Adrenal gland (tissue), 5 donors: ENCODE measurements at regions not wholly inside any gene's neighbourhood (a gene's known extent, or its start where the extent isn't known, plus 50 kb on each side); places are given as distances from the start of the nearest gene placed in this dataset.

ENCODE experiments used
- POLR2A ChIP-seq, 2 donors: fragments of 450-650 bp; IDR thresholded peaks; one replicate each; pipeline ENCODE4 v1.6.1; 2017; ENCODE audit warnings: antibody characterized with exemption in 2 of 2, mild to moderate bottlenecking in 2 of 2, moderate library complexity in 1 of 2
- TF ChIP-seq, protein P1 (sequence below), 6 experiments: fragments of 450-650 bp in 4 of 6; fragments of 200-600 bp in 2 of 6; sonication (generic) in 1 of 6; IDR thresholded peaks; 1 replicate in 5 of 6; 2 replicates in 1 of 6; pipeline versions ENCODE4 v1.5.1 to v1.8.0; 2016 to 2021; ENCODE audit warnings: antibody characterized with exemption in 6 of 6, mild to moderate bottlenecking in 2 of 6, moderate library complexity in 1 of 6
- donor health status: DM: no; HTN: no; CAD: no.

DNA sequence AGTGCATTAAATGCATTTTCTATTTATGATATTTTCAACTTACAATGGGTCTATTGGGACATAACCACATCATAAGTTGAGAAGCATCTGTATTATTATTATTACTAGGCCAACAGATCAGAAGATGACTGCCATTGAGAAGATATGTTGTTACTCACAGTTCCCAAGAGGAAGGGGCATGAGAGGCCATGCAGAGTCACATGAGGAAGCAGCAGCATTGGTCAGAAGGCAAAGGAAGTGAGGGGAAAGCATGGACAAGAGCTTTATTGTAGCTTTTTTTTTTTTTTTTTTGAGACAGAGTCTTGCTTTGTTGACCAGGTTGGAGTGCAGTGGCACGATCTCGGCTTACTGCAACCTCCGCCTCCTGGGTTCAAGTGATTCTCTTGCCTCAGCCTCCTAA lies 66.2 kb upstream of the LCLAT1 start:
- TF ChIP-seq, protein P1, sequence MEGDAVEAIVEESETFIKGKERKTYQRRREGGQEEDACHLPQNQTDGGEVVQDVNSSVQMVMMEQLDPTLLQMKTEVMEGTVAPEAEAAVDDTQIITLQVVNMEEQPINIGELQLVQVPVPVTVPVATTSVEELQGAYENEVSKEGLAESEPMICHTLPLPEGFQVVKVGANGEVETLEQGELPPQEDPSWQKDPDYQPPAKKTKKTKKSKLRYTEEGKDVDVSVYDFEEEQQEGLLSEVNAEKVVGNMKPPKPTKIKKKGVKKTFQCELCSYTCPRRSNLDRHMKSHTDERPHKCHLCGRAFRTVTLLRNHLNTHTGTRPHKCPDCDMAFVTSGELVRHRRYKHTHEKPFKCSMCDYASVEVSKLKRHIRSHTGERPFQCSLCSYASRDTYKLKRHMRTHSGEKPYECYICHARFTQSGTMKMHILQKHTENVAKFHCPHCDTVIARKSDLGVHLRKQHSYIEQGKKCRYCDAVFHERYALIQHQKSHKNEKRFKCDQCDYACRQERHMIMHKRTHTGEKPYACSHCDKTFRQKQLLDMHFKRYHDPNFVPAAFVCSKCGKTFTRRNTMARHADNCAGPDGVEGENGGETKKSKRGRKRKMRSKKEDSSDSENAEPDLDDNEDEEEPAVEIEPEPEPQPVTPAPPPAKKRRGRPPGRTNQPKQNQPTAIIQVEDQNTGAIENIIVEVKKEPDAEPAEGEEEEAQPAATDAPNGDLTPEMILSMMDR (IDR thresholded peaks at IDR 0.05), result no peak
- TF ChIP-seq POLR2A (IDR thresholded peaks at IDR 0.05), result no peak
